ENCODE measurements at regions not wholly inside any gene's neighbourhood (a gene's known extent, or its start where the extent isn't known, plus 50 kb on each side); places are given as distances from the start of the nearest gene placed in this dataset.

DNA sequence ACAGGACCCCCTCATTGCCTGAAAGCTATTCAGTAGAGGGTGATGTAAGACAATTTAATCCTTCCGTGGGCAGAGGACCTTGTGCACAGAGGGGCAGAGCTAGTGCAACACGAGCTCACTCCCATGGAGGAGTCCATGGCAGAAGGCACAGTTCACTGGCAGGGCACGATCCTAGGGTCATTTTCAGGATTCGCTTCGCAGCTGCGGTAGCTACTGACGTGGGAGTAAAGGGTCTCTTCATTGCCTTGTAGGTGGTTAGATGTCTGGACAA, 207.8 kb downstream of the FOXO1 start:
- TF ChIP-seq, protein P1, sequence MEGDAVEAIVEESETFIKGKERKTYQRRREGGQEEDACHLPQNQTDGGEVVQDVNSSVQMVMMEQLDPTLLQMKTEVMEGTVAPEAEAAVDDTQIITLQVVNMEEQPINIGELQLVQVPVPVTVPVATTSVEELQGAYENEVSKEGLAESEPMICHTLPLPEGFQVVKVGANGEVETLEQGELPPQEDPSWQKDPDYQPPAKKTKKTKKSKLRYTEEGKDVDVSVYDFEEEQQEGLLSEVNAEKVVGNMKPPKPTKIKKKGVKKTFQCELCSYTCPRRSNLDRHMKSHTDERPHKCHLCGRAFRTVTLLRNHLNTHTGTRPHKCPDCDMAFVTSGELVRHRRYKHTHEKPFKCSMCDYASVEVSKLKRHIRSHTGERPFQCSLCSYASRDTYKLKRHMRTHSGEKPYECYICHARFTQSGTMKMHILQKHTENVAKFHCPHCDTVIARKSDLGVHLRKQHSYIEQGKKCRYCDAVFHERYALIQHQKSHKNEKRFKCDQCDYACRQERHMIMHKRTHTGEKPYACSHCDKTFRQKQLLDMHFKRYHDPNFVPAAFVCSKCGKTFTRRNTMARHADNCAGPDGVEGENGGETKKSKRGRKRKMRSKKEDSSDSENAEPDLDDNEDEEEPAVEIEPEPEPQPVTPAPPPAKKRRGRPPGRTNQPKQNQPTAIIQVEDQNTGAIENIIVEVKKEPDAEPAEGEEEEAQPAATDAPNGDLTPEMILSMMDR (IDR thresholded peaks at IDR 0.05) = no peak
- TF ChIP-seq POLR2A (IDR thresholded peaks at IDR 0.05) = no peak

Data from right lobe of liver (tissue), 4 donors.